HCT116 (cell line): ENCODE measurements at regions not wholly inside any gene's neighbourhood (a gene's known extent, or its start where the extent isn't known, plus 50 kb on each side); places are given as distances from the start of the nearest gene placed in this dataset.

ENCODE experiments used
- ATAC-seq: fragments of 200-7000 bp; cut with Tn5 transposase; 2 replicates; pipeline ENCODE4 v1.9.1; 2020; ENCODE audit warnings: mild to moderate bottlenecking, moderate library complexity
- BruUV-seq: library from RNA; stranded (reverse); fragments of 400-500 nt; replicated peaks from 2 replicates; lab custom pipeline; 2021; lab: Mats Ljungman, UMichigan
- CTCF ChIA-PET: fragments of 300-600 bp; sonication (Branson Sonifier 250); formaldehyde crosslinking; loops from one replicate; lab custom pipeline; 2021; ENCODE audit warnings: antibody characterized with exemption; lab: Charles Lee
- POLR2A ChIA-PET: fragments of 300-600, 350-600 bp; sonication (Branson Sonifier 250); formaldehyde crosslinking; loops from one replicate; lab custom pipeline; 2021; ENCODE audit warnings: antibody characterized with exemption; lab: Charles Lee
- RAD21 ChIA-PET, 2 experiments: fragments of 300-600 bp; sonication (Branson Sonifier 250); formaldehyde crosslinking; loops; one replicate each; lab custom pipeline; 2023; ENCODE audit warnings: low total read pairs in 2 of 2; ENCODE audit not compliant: uncharacterized antibody in 2 of 2, unreplicated experiment in 2 of 2, low non-redundant PET in 1 of 2; lab: Charles Lee
- DNase-seq: peaks from one replicate; pipeline ENCODE4 v3.0.0-alpha.2; 2010; ENCODE audit warnings: low read depth, low spot score
- H2AFZ ChIP-seq: fragments of 200-600 bp; shearing (Covaris generic), sonication (generic); 2 replicates; pipeline ENCODE4 v1.6.1; 2017; ENCODE audit warnings: low read depth, mixed run types, mixed read lengths, antibody characterized with exemption, low read length; ENCODE audit not compliant: poor library complexity, severe bottlenecking
- H3K27ac ChIP-seq: 2 replicates; pipeline ENCODE4 v1.5.1; 2012; ENCODE audit warnings: low read depth, low read length
- H3K27me3 ChIP-seq: fragments of 200-600 bp; sonication (generic); 2 replicates; pipeline ENCODE4 v1.6.1; 2016; ENCODE audit warnings: mixed run types, low read length, mixed read lengths; ENCODE audit not compliant: insufficient read depth
- H3K36me3 ChIP-seq, 2 experiments: fragments of 200-500 bp in 1 of 2; fragments of 200-600 bp in 1 of 2; sonication (Bioruptor generic) in 1 of 2; sonication (generic) in 1 of 2; 2 replicates each; pipeline versions ENCODE4 v1.5.1 to v1.6.1; 2014 to 2016; ENCODE audit warnings: low read length in 2 of 2, inconsistent platforms in 1 of 2, mixed read lengths in 1 of 2, mixed run types in 1 of 2; ENCODE audit not compliant: insufficient read depth in 2 of 2, control insufficient read depth in 1 of 2
- H3K4me1 ChIP-seq, 2 experiments: fragments of 200-600 bp in 1 of 2; sonication (generic) in 1 of 2; 2 replicates each; pipeline versions ENCODE4 v1.5.1 to v1.6.1; 2012 to 2017; ENCODE audit warnings: low read length in 2 of 2, inconsistent platforms in 1 of 2, mild to moderate bottlenecking in 1 of 2, mixed read lengths in 1 of 2, mixed run types in 1 of 2, moderate library complexity in 1 of 2; ENCODE audit not compliant: insufficient read depth in 2 of 2, control insufficient read depth in 1 of 2
- H3K4me2 ChIP-seq: fragments of 200-600 bp; sonication (generic); 2 replicates; pipeline ENCODE4 v1.6.1; 2017; ENCODE audit warnings: mixed run types, low read length, mixed read lengths
- H3K4me3 ChIP-seq, 2 experiments: fragments of 200-600 bp in 1 of 2; sonication (generic) in 1 of 2; replicated peaks in 1 of 2; 2 replicates each; pipeline ENCODE4 v1.5.1; 2011 to 2016; ENCODE audit warnings: low read length in 2 of 2, control low read depth in 1 of 2, low read depth in 1 of 2, mild to moderate bottlenecking in 1 of 2, mixed read lengths in 1 of 2, mixed run types in 1 of 2
- H3K79me2 ChIP-seq: fragments of 200-600 bp; sonication (generic); 2 replicates; pipeline ENCODE4 v1.6.1; 2017; ENCODE audit warnings: mild to moderate bottlenecking, mixed run types, low read length, moderate library complexity, mixed read lengths; ENCODE audit not compliant: insufficient read depth
- H3K9ac ChIP-seq: fragments of 200-600 bp; sonication (generic); 2 replicates; pipeline ENCODE4 v1.6.1; 2016; ENCODE audit warnings: low read length, mixed read lengths
- H3K9me2 ChIP-seq: fragments of 200-600 bp; sonication (generic), shearing (Covaris generic); 2 replicates; pipeline ENCODE4 v1.6.1; 2017; ENCODE audit warnings: mixed run types, mild to moderate bottlenecking, moderate library complexity; ENCODE audit not compliant: insufficient read depth
- H3K9me3 ChIP-seq, 2 experiments: fragments of 200-500 bp in 1 of 2; fragments of 200-600 bp in 1 of 2; sonication (Bioruptor generic) in 1 of 2; sonication (generic) in 1 of 2; 2 replicates each; pipeline ENCODE4 v1.6.1; 2014 to 2017; ENCODE audit warnings: low read length in 2 of 2, mixed read lengths in 2 of 2, inconsistent platforms in 1 of 2, low read depth in 1 of 2, mild to moderate bottlenecking in 1 of 2, mixed run types in 1 of 2, moderate library complexity in 1 of 2; ENCODE audit not compliant: control insufficient read depth in 1 of 2, insufficient read depth in 1 of 2
- H4K20me1 ChIP-seq: fragments of 200-600 bp; sonication (generic), shearing (Covaris generic); 2 replicates; pipeline ENCODE4 v1.6.1; 2017; ENCODE audit warnings: mixed run types, mild to moderate bottlenecking, moderate library complexity; ENCODE audit not compliant: insufficient read depth
- ATF3 ChIP-seq: IDR thresholded peaks from 2 replicates; pipeline ENCODE4 v1.6.1; 2012
- CBX3 ChIP-seq: IDR thresholded peaks from 2 replicates; pipeline ENCODE4 v1.6.1; 2012; ENCODE audit warnings: low read depth
- CEBPB ChIP-seq: IDR thresholded peaks from 2 replicates; pipeline ENCODE4 v1.6.1; 2012; ENCODE audit warnings: low read depth
- CTCF ChIP-seq, 3 experiments: fragments of 200-600 bp in 1 of 3; sonication (generic) in 1 of 3; IDR thresholded peaks in 2 of 3; conservative IDR thresholded peaks in 1 of 3; 2 replicates each; pipeline ENCODE4 v1.5.1; 2012 to 2017; ENCODE audit warnings: low read depth in 2 of 3, low read length in 2 of 3, antibody characterized with exemption in 1 of 3, borderline replicate concordance in 1 of 3, control low read depth in 1 of 3, mild to moderate bottlenecking in 1 of 3, mixed read lengths in 1 of 3, mixed run types in 1 of 3, moderate library complexity in 1 of 3; ENCODE audit not compliant: insufficient read depth in 1 of 3
- ELF1 ChIP-seq: IDR thresholded peaks from 2 replicates; pipeline ENCODE4 v1.6.1; 2012; ENCODE audit warnings: low read depth, borderline replicate concordance
- EZH2phosphoT487 ChIP-seq: fragments of 200-600 bp; IDR thresholded peaks from 2 replicates; pipeline ENCODE4 v1.6.1; 2018; ENCODE audit warnings: antibody characterized with exemption, borderline replicate concordance
- MAX ChIP-seq: IDR thresholded peaks from 2 replicates; pipeline ENCODE4 v1.6.1; 2012
- POLR2A ChIP-seq: IDR thresholded peaks from 2 replicates; pipeline ENCODE4 v1.7.0; 2011; ENCODE audit warnings: borderline replicate concordance; ENCODE audit not compliant: insufficient read depth, insufficient read length; ENCODE audit errors: extremely low read depth
- POLR2AphosphoS5 ChIP-seq: IDR thresholded peaks from 2 replicates; pipeline ENCODE4 v1.6.1; 2011; ENCODE audit warnings: mild to moderate bottlenecking, low read depth, low read length, moderate library complexity
- SP1 ChIP-seq: IDR thresholded peaks from 2 replicates; pipeline ENCODE4 v1.6.1; 2012; ENCODE audit warnings: low read depth
- SRF ChIP-seq: IDR thresholded peaks from 2 replicates; pipeline ENCODE4 v1.6.1; 2012; ENCODE audit warnings: low read depth
- TCF7L2 ChIP-seq: IDR thresholded peaks from 2 replicates; pipeline ENCODE4 v1.7.0; 2011; ENCODE audit warnings: borderline replicate concordance, inconsistent platforms; ENCODE audit not compliant: insufficient read depth, insufficient read length; ENCODE audit errors: extremely low read depth
- YY1 ChIP-seq: IDR thresholded peaks from 2 replicates; pipeline ENCODE4 v1.6.1; 2011; ENCODE audit warnings: low read length, low read depth, moderate library complexity, mild to moderate bottlenecking; ENCODE audit not compliant: insufficient replicate concordance; ENCODE audit errors: extremely low read depth
- ZBTB33 ChIP-seq: IDR thresholded peaks from 2 replicates; pipeline ENCODE4 v1.6.1; 2011; ENCODE audit warnings: mild to moderate bottlenecking, low read length, moderate library complexity; ENCODE audit not compliant: insufficient replicate concordance; ENCODE audit errors: extremely low read depth
- ZFX ChIP-seq: fragments of 450-650 bp; IDR thresholded peaks from 2 replicates; pipeline ENCODE4 v1.6.1; 2017
- ZNF274 ChIP-seq: fragments of 200-500 bp; sonication (Bioruptor generic); IDR thresholded peaks from 2 replicates; pipeline ENCODE4 v1.6.1; 2014; ENCODE audit warnings: mild to moderate bottlenecking, low read depth, low read length, inconsistent platforms
- intact Hi-C: fragments of 100-400 bp; cut with micrococcal nuclease; formaldehyde crosslinking; loops from 2 replicates; pipeline ENCODE4 v1.10.0; 2022

- no peak overlapping the region for H3K27ac ChIP-seq
- H3K9ac ChIP-seq: no peak overlapping the region
- H3K9me3 ChIP-seq: peaks cover 5% of the 10 kb centered on the region in 2 experiments; a peak in 2 of 4 replicates
- no peak for TF ChIP-seq SP1
- TF ChIP-seq MAX: no peak
- no peak for TF ChIP-seq YY1
- no peak for TF ChIP-seq ZNF274
- TF ChIP-seq ELF1: no peak
- no peak for TF ChIP-seq CBX3
- no peak for TF ChIP-seq POLR2A
- no peak for TF ChIP-seq EZH2phosphoT487
- no peak for TF ChIP-seq CTCF (IDR thresholded peaks at IDR 0.05 in 2 of 3, conservative IDR thresholded peaks at IDR 0.05 in 1 of 3; ENCODE audit: borderline replicate concordance in 1 of 3, insufficient read depth in 1 of 3, low read depth in 2 of 3, low read length in 2 of 3)
- no peak for TF ChIP-seq ATF3
- no peak for TF ChIP-seq SRF
- TF ChIP-seq ZBTB33: no peak
- TF ChIP-seq TCF7L2: no peak
- TF ChIP-seq ZFX: no peak
- TF ChIP-seq POLR2AphosphoS5: no peak
- TF ChIP-seq CEBPB: no peak
- DNase-seq (no peak), ATAC-seq (no peak)
- no peaks in the 10 kb centered on the region for H4K20me1 ChIP-seq
- H3K9me2 ChIP-seq: no peaks in the 10 kb centered on the region
- intact Hi-C loops: no loop called here
- no peaks in the 10 kb centered on the region for H3K4me1 ChIP-seq
- H2AFZ ChIP-seq: no peak overlapping the region
- ChIA-PET POLR2A (no interaction called here), RAD21 (no interaction called here), CTCF (no interaction called here)
- no TSS peak for BruUV-seq
- H3K4me3 ChIP-seq: no peak overlapping the region
- H3K27me3 ChIP-seq: no peaks in the 10 kb centered on the region
- H3K4me2 ChIP-seq: no peak overlapping the region
- no peaks in the 10 kb centered on the region for H3K79me2 ChIP-seq
- no peaks in the 10 kb centered on the region for H3K36me3 ChIP-seq
These were observed 76.1 kb upstream of the POM121L12 start for GRCh38 chr7:52959336-52959735.
